Adrenal gland (tissue), 9 donors: ENCODE measurements at regions not wholly inside any gene's neighbourhood (a gene's known extent, or its start where the extent isn't known, plus 50 kb on each side); places are given as distances from the start of the nearest gene placed in this dataset.

Experiments used
- DNase-seq, 7 donors: peaks; one replicate each; pipeline ENCODE4 v3.0.0-alpha.2; 2019 to 2020
- H3K27ac ChIP-seq, 5 donors: fragments of 200-600 bp; sonication (generic) in 4 of 5; 1 replicate in 3 of 5; 2 replicates in 2 of 5; pipeline versions ENCODE4 v1.5.1 to v1.8.0; 2016 to 2020; ENCODE audit warnings: mild to moderate bottlenecking in 1 of 5
- H3K27me3 ChIP-seq: fragments of 200-600 bp; 2 replicates; pipeline ENCODE4 v1.8.0; 2021
- H3K36me3 ChIP-seq, 2 donors: fragments of 200-600 bp; replicated peaks in 1 of 2; 1 replicate in 1 of 2; 2 replicates in 1 of 2; pipeline versions ENCODE4 v1.5.1 to v1.8.0; 2018 to 2022
- H3K4me1 ChIP-seq, 2 donors: fragments of 200-600 bp; replicated peaks in 1 of 2; 1 replicate in 1 of 2; 2 replicates in 1 of 2; pipeline versions ENCODE4 v1.5.1 to v1.8.0; 2018 to 2021
- H3K4me3 ChIP-seq, 4 donors: fragments of 200-600 bp; sonication (generic) in 3 of 4; one replicate each; pipeline ENCODE4 v1.5.1; 2016 to 2018
- H3K9me3 ChIP-seq, 3 donors: fragments of 200-600 bp; sonication (generic) in 1 of 3; replicated peaks in 1 of 3; 1 replicate in 2 of 3; 2 replicates in 1 of 3; pipeline versions ENCODE4 v1.5.1 to v1.8.0; 2016 to 2021
- CTCF ChIP-seq, 6 experiments: fragments of 450-650 bp in 4 of 6; fragments of 200-600 bp in 2 of 6; sonication (generic) in 1 of 6; IDR thresholded peaks; 1 replicate in 5 of 6; 2 replicates in 1 of 6; pipeline versions ENCODE4 v1.5.1 to v1.8.0; 2016 to 2021; ENCODE audit warnings: antibody characterized with exemption in 6 of 6, mild to moderate bottlenecking in 2 of 6, moderate library complexity in 1 of 6
- POLR2A ChIP-seq, 2 donors: fragments of 450-650 bp; IDR thresholded peaks; one replicate each; pipeline ENCODE4 v1.6.1; 2017; ENCODE audit warnings: antibody characterized with exemption in 2 of 2, mild to moderate bottlenecking in 2 of 2, moderate library complexity in 1 of 2
- WGBS, 4 donors: extraction: QIAGEN DNeasy Blood & Tissue Kit in 2 of 4; methylation state at CpG; one replicate each; pipeline versions ENCODE4 v1.1.5 to v1.1.7; 2013 to 2017; 5-methylcytosine and 5-hydroxymethylcytosine counted together
- intact Hi-C, 2 donors: fragments of 100-400 bp; cut with DNase I; formaldehyde crosslinking; loops; one replicate each; pipeline versions ENCODE4 v1.14.1 to v1.15.0; 2022 to 2023
- donor health status: healthy with polysubstance abuse.
- donor health status: Bipolar disorder and iron deficiency.
- donor health status: DM: yes; HTN: yes; CAD: no.
- donor health status: DM: no; HTN: no; CAD: no.
- donor health status: DM: no; HTN: no; CAD: no.

GRCh38 chr5:61767231-61768080, 435.4 kb downstream of the ZSWIM6 start:
- 62 to 72% (median 70%) methylated on average over 7 of the region's 7 CpGs for WGBS, 4 donors
- TF ChIP-seq POLR2A (IDR thresholded peaks at IDR 0.05) = no peak
- no peak for TF ChIP-seq CTCF (IDR thresholded peaks at IDR 0.05)
- H3K27me3 ChIP-seq = peaks cover 4% of the 10 kb centered on the region
- H3K9me3 ChIP-seq = no peaks in the 10 kb centered on the region
- H3K4me1 ChIP-seq = no peaks in the 10 kb centered on the region
- no peak overlapping the region for H3K27ac ChIP-seq
- no peak overlapping the region for H3K4me3 ChIP-seq
- DNase-seq = no peak
- intact Hi-C loops = no loop called here
- H3K36me3 ChIP-seq = no peaks in the 10 kb centered on the region

GRCh38 chr5:61768692-61769281, 436.7 kb downstream of the ZSWIM6 start:
- H3K4me1 ChIP-seq = no peaks in the 10 kb centered on the region
- 81 to 88% (median 86%) methylated on average over 5 of the region's 5 CpGs for WGBS, 4 donors
- intact Hi-C loops = no loop called here
- no peaks in the 10 kb centered on the region for H3K9me3 ChIP-seq
- no peaks in the 10 kb centered on the region for H3K36me3 ChIP-seq
- no peak overlapping the region for H3K27ac ChIP-seq
- no peak overlapping the region for H3K4me3 ChIP-seq
- peak in 1 of 7 donors; percentile 8 for DNase-seq
- H3K27me3 ChIP-seq = peaks cover 4% of the 10 kb centered on the region
- no peak for TF ChIP-seq POLR2A (IDR thresholded peaks at IDR 0.05)
- peak in 4 of 6 experiments; percentile 13 to 40 (median 38) for TF ChIP-seq CTCF (IDR thresholded peaks at IDR 0.05)

- TF ChIP-seq POLR2A (IDR thresholded peaks at IDR 0.05) (no peak), CTCF (IDR thresholded peaks at IDR 0.05) (no peak)
- Histone ChIP-seq H3K36me3 (no peaks in the 10 kb centered on the region), H3K9me3 (no peaks in the 10 kb centered on the region), H3K27me3 (peaks cover 8% of the 10 kb centered on the region), H3K4me3 (no peak overlapping the region), H3K4me1 (no peaks in the 10 kb centered on the region), H3K27ac (no peak overlapping the region)
- intact Hi-C loops = no loop called here
- DNase-seq = no peak
- 60 to 71% (median 69%) methylated on average over 8 to 10 of the region's 10 CpGs for WGBS, 4 donors
Measured at GRCh38 chr5:61771062-61771461, 439.0 kb downstream of the ZSWIM6 start.

- Histone ChIP-seq H3K27ac (no peak overlapping the region), H3K4me1 (no peaks in the 10 kb centered on the region), H3K36me3 (no peaks in the 10 kb centered on the region), H3K9me3 (no peaks in the 10 kb centered on the region), H3K4me3 (no peak overlapping the region), H3K27me3 (peaks cover 4% of the 10 kb centered on the region)
- TF ChIP-seq POLR2A (IDR thresholded peaks at IDR 0.05) (no peak), CTCF (IDR thresholded peaks at IDR 0.05) (no peak)
- intact Hi-C loops = no loop called here
- DNase-seq = no peak
Measured at GRCh38 chr5:61771808-61772207, 439.8 kb downstream of the ZSWIM6 start.
